Fibroblast of the conjunctiva (primary cell): ENCODE measurements at regions not wholly inside any gene's neighbourhood (a gene's known extent, or its start where the extent isn't known, plus 50 kb on each side); places are given as distances from the start of the nearest gene placed in this dataset.
"Not testable (repeated sequence)": the region's sequence is repeated elsewhere in the genome, so short reads cannot be mapped to it uniquely, and the experiment has no call there.

Source experiments
- DNase-seq: peaks from one replicate; pipeline ENCODE4 v3.0.0-alpha.2; 2010; ENCODE audit warnings: low read depth

GRCh38 chr5:163276466-163276865 is 160.9 kb upstream of the CCNG1 start:
- no peak for DNase-seq

DNA sequence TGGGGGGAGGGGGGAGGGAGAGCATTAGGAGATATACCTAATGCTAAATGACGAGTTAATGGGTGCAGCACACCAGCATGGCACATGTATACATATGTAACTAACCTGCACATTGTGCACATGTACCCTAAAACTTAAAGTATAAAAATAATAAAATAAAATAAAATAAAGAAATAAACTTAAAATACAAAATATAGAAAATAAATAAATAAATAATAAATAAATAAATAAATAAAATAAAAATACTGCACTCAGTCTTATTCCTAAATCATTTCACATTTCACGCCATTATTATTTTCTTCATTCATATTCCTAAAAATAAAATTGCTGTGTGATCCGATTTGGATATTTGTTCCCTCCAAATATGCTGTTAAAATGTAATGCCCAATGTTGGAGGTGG is 156.5 kb upstream of the CCNG1 start:
- not testable (repeated sequence) for DNase-seq

GRCh38 chr5:163281512-163281911 is 155.9 kb upstream of the CCNG1 start:
- DNase-seq, result no peak

- DNase-seq, result no peak
Measured at GRCh38 chr5:163293836-163294235, 143.6 kb upstream of the CCNG1 start.

DNA sequence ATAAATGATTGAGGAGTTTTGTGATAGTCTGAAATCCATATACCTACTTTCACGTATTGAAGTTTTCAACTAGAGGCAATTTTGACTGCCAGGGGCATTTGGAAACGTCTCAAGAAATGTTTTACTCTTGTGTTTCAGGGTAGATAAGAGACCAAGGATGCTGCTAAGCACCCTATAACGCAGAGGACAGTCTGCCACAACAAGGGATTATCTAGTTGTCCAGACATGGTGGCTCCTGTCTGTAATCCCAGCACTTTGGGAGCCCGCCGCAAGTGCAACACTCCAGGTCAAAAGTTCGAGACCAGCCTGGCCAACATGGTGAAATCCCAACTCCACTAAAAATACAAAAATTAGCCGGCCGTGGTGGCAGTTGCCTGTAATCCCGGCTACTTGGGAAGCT is 133.7 kb upstream of the CCNG1 start:
- no peak for DNase-seq

GRCh38 chr5:163305655-163306054 is 131.7 kb upstream of the CCNG1 start:
- DNase-seq, result no peak

DNA sequence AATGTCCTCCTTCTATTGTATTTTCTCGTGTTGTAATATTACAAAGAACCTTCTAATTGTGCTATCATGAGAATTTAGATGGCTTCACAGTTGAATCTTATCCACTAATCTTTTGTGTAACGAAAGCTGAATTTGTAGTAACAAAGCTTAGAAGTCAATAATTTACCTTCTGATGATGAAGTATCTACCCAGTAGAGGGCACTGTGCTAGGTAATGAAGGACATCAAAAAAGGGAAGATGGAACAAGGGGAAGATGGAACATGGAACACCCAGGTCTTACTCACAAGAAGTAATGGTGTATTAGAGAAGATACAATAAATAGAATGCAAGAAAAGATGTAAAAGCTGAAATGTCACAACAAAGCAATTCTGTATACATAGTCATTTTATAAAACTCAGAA is 131.0 kb upstream of the CCNG1 start:
- no peak for DNase-seq

GRCh38 chr5:163309914-163310313 is 127.5 kb upstream of the CCNG1 start:
- DNase-seq, result no peak

- no peak for DNase-seq
Measured at GRCh38 chr5:163310997-163311396, 126.4 kb upstream of the CCNG1 start.

GRCh38 chr5:163312598-163312997 is 124.8 kb upstream of the CCNG1 start:
- DNase-seq, result no peak

DNA sequence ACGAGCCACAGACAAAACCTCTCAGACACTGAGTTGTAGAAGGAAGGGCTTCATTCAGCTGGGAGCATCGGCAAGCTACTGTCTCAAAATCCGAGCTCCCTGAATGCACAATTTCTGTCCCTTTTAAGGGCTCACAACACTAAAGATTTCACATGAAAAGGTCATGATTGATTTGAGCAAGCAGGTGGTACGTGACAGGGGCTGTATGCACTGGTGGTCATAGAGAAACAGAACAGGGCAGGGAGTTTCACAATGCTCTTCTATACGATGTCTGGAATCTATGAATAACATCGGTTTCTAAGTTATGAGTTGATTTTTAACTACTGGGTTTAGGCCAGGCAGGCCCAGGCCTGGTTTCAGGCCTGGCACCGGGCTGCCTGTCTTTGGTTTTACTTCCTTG is 124.3 kb upstream of the CCNG1 start:
- not testable (repeated sequence) for DNase-seq

GRCh38 chr5:163316374-163316773 is 121.0 kb upstream of the CCNG1 start:
- DNase-seq, result not testable (repeated sequence)

DNA sequence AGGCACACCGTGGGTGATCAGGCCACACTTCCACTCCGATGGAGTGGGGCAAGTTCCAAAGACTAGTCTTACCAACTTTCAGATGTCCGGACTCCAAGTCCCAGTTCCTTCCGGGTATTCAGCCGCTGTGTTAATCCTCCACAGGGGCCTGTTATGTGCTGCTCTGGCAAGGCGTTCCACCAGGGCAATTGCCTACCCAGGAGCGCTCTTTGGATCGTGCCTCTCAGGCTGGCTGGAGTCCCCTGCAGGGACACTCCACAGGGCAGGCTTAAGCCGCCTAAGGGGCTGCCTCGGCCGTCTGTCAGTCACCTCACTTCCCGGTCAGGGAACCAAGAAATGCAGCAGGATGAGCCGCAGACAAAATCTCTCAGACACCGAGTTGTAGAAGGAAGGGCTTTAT is 118.7 kb upstream of the CCNG1 start:
- no peak for DNase-seq

DNA sequence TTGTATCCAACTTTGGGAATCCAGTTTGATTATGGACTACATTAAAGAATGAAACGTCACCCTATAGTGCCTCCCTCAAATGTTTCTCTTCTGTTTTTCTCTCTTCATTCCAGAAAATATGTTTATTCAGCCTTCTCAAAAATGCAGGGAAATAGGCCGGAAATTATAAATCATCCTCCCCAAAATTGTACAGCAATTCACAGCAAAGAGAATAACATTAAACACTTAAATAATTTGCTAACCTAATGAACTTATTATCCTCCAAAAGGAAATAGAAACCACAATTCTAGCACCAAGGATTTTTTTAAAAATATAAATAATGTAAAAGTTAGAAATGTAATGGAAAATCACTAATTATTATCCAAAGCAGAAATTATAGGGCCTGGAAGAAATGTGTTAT is 115.9 kb upstream of the CCNG1 start:
- DNase-seq, result no peak

- DNase-seq, result no peak
Measured at GRCh38 chr5:163330723-163331668, 106.4 kb upstream of the CCNG1 start.

DNA sequence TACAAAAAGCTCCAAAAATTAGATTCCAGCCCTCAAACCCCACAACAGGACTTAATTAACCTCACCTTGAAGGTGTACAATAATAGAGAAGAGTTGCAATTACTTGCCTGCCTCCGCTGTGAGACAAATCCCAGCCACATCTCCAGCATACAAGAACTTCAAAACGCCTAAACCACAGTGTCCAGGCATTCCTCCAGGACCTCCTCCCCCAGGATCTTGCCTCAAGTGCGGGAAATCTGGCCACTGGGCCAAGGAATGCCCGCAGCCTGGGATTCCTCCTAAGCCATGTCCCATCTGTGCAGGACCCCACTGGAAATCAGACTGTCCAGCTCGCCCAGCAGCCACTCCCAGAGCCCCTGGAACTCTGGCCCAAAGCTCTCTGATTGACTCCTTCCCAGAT is 101.3 kb upstream of the CCNG1 start:
- not testable (repeated sequence) for DNase-seq

DNA sequence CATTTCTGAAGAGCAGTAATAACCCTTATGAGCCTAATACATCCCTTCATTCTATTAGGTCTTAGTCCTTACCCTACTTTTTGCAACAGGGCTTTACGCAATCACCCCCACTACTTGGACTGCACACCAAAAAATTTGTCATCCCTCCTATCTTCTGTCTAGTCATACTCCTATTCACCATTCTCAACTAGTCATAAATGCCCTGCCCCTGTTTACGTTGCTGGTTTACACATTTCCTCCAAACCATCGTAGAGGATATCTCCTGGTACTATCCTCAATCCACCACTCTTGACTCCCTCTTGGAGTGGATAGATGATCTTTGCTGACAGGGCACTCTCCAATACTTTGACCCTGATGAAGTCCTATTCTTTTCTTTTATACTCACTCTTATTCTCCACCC is 98.2 kb upstream of the CCNG1 start:
- no peak for DNase-seq

GRCh38 chr5:163340378-163340777 is 97.0 kb upstream of the CCNG1 start:
- DNase-seq, result not testable (repeated sequence)

DNA sequence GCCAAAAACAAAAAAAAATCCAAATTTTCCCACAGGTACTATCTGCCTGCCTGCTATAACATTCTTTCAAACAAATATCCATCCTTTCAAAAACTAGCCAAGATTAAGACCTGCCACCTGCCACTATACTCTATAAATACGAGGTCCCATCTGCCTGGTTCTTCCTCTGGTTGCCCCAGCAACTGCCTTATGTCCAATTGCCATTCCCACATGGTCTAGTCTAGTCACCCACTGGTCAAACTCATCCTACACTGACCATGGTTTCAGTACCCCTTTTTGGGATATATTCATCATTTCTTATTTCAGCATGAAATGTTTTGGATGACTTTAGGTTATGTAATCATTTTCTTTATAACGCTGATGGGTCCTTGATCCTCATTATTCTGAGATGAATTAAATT is 95.1 kb upstream of the CCNG1 start:
- DNase-seq, result no peak

DNA sequence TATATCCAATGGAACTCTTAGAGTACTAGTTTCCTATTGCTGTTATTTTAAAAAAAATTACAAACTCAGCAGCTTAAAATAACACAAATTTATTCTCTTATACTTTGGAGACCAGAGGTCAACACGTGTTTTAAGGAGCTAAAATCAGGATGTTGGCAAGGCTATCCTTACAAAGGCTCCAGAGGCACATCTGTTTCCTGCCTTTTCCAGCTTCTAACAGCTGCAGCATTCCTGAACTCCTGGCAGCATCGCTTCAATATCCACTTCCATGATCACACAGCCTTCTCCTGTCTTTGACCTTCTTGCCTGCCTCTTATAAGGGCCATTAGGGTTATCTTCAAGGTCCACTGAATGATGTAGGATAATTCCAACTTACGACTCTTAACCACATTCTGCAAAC is 92.2 kb upstream of the CCNG1 start:
- DNase-seq, result no peak

GRCh38 chr5:163347671-163348070 is 89.7 kb upstream of the CCNG1 start:
- DNase-seq, result peak; percentile 60

DNA sequence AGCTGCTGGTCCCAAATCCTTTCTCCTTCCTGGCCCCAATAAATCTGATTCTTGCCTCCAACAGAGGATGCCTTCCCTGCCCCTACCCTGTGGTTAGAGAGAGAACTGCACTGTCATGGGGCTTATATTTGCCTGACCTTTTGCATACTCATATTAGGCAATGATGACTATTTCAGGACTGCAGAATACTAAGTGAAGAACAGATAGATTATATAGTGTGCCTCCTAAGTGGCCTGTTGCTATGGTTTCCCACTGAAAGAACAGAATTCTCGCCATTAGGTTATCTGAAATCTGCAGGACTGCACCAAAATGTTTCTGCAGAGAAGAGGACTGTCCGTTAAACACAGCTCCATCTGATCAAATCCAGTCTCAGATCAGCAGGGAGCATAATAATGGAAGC is 87.3 kb upstream of the CCNG1 start:
- DNase-seq, result peak; percentile 17

DNA sequence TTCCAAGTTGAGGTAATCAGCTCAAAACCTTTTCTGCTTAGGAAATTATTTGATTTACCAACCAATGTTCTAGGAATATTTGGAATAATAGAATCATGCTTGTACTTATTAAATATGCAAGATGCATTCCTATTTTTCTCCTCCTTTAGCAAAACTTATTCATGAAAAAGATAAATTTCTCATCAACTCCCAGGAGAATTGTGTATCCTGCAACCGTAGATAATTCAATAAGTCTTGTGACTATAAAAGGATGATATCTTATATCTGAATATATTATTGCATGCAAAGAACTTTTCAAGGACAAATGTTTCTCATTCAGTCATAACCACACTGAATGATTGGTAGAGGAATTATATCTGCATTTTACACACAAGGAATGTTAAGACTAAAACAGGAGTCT is 84.9 kb upstream of the CCNG1 start:
- no peak for DNase-seq

DNA sequence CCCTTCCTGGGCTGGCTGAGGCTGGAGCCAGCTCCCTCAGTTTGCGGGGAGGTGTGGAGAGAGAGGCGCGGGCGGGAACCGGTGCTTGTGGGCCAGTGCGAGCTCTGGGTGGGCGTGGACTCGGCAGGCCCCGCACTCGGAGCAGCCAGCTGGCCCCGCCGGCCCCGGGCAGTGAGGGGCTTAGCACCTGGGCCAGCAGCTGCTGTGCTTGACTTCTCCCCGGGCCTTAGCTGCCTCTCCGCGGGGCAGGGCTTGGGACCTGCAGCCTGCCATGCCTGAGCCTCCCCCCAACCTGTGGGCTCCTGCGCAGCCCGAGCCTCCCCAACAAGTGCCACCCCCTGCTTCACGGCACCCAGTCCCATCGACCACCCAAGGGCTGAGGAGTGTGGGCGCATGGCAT is 81.6 kb upstream of the CCNG1 start:
- not testable (repeated sequence) for DNase-seq
